ENCODE measurements at regions not wholly inside any gene's neighbourhood (a gene's known extent, or its start where the extent isn't known, plus 50 kb on each side); places are given as distances from the start of the nearest gene placed in this dataset.

GRCh38 chr2:207317378-207317984 lies 151.7 kb upstream of the KLF7 start:
- TF ChIP-seq, protein P1, sequence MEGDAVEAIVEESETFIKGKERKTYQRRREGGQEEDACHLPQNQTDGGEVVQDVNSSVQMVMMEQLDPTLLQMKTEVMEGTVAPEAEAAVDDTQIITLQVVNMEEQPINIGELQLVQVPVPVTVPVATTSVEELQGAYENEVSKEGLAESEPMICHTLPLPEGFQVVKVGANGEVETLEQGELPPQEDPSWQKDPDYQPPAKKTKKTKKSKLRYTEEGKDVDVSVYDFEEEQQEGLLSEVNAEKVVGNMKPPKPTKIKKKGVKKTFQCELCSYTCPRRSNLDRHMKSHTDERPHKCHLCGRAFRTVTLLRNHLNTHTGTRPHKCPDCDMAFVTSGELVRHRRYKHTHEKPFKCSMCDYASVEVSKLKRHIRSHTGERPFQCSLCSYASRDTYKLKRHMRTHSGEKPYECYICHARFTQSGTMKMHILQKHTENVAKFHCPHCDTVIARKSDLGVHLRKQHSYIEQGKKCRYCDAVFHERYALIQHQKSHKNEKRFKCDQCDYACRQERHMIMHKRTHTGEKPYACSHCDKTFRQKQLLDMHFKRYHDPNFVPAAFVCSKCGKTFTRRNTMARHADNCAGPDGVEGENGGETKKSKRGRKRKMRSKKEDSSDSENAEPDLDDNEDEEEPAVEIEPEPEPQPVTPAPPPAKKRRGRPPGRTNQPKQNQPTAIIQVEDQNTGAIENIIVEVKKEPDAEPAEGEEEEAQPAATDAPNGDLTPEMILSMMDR (IDR thresholded peaks at IDR 0.05; ENCODE audit: low read length, missing control alignments), result no peak

GRCh38 chr2:207318181-207318628 lies 152.5 kb upstream of the KLF7 start:
- H3K4me3 ChIP-seq (replicated peaks; ENCODE audit: low read depth, low read length), result no peak overlapping the region
- no peak for DNase-seq (ENCODE audit: low read depth)
- TF ChIP-seq, protein P1 (IDR thresholded peaks at IDR 0.05; ENCODE audit: low read length, missing control alignments), result no peak

More at GRCh38 chr2:207317378-207317984, 151.7 kb upstream of the KLF7 start:
- H3K4me3 ChIP-seq (replicated peaks; ENCODE audit: low read depth, low read length), result no peak overlapping the region
- peak; percentile 60 for DNase-seq (ENCODE audit: low read depth)

- TF ChIP-seq, protein P1 (IDR thresholded peaks at IDR 0.05; ENCODE audit: low read length, missing control alignments), result no peak
- no peak overlapping the region for H3K4me3 ChIP-seq (replicated peaks; ENCODE audit: low read depth, low read length)
- no peak for DNase-seq (ENCODE audit: low read depth)
Observed at GRCh38 chr2:207319316-207319715, 153.6 kb upstream of the KLF7 start.

- H3K4me3 ChIP-seq (replicated peaks; ENCODE audit: low read depth, low read length), result no peak overlapping the region
- no peak for DNase-seq (ENCODE audit: low read depth)
- TF ChIP-seq, protein P1 (IDR thresholded peaks at IDR 0.05; ENCODE audit: low read length, missing control alignments), result no peak
Observed at GRCh38 chr2:207320381-207321159, 154.8 kb upstream of the KLF7 start.

- TF ChIP-seq, protein P1 (IDR thresholded peaks at IDR 0.05; ENCODE audit: low read length, missing control alignments), result no peak
- no peak overlapping the region for H3K4me3 ChIP-seq (replicated peaks; ENCODE audit: low read depth, low read length)
- no peak for DNase-seq (ENCODE audit: low read depth)
Observed at GRCh38 chr2:207321514-207321913, 155.8 kb upstream of the KLF7 start.

DNA sequence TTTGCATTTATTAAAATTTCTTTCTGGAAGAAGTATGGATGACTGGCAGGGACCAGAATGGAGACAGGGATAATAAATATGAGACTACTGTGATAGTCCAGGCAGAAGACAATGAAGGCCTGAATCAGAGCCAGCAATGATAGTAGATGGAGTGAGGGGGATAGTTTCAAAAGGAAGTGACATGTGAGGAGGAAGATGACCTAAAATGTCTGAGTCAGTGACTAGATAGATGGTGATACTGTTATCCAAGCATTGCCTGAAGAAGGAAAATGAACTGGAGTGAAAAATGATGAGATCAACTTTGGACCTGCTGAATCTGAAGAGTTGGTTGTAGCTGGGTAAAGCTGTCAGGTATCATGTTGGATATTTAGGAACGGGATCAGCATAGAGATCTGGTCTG lies 158.3 kb upstream of the KLF7 start:
- TF ChIP-seq, protein P1 (IDR thresholded peaks at IDR 0.05; ENCODE audit: low read length, missing control alignments), result no peak
- no peak for DNase-seq (ENCODE audit: low read depth)
- no peak overlapping the region for H3K4me3 ChIP-seq (replicated peaks; ENCODE audit: low read depth, low read length)
